PC-9 (cell line): ENCODE measurements at regions not wholly inside any gene's neighbourhood (a gene's known extent, or its start where the extent isn't known, plus 50 kb on each side); places are given as distances from the start of the nearest gene placed in this dataset.

ENCODE experiments used
- CTCF ChIP-seq: fragments of 200-600 bp; sonication (generic); conservative IDR thresholded peaks from 2 replicates; pipeline ENCODE4 v1.6.1; 2017; ENCODE audit warnings: mixed run types, antibody characterized with exemption, mild to moderate bottlenecking, moderate library complexity
- EZH2 ChIP-seq: fragments of 200-600 bp; sonication (generic); IDR thresholded peaks from 2 replicates; pipeline ENCODE4 v1.8.0; 2017; ENCODE audit warnings: antibody characterized with exemption, low read depth

GRCh38 chr7:46079421-46079820 lies 158.3 kb upstream of the IGFBP3 start:
- TF ChIP-seq CTCF (no peak), EZH2 (no peak)
